Neural progenitor cell (in vitro differentiated cells): ENCODE measurements at regions not wholly inside any gene's neighbourhood (a gene's known extent, or its start where the extent isn't known, plus 50 kb on each side); places are given as distances from the start of the nearest gene placed in this dataset.

Experiments
- CTCF ChIP-seq: fragments of 200-600 bp; sonication (generic); IDR thresholded peaks from 2 replicates; pipeline ENCODE4 v1.5.1; 2017; ENCODE audit warnings: antibody characterized with exemption, mild to moderate bottlenecking
- EZH2 ChIP-seq: fragments of 200-600 bp; sonication (generic); IDR thresholded peaks from 2 replicates; pipeline ENCODE4 v1.6.1; 2017; ENCODE audit warnings: antibody characterized with exemption, mild to moderate bottlenecking, moderate library complexity
- EZH2phosphoT487 ChIP-seq: fragments of 200-600 bp; sonication (generic); IDR thresholded peaks from 2 replicates; pipeline ENCODE4 v1.6.1; 2017; ENCODE audit warnings: antibody characterized with exemption

- TF ChIP-seq CTCF = no peak
- no peak for TF ChIP-seq EZH2
- no peak for TF ChIP-seq EZH2phosphoT487
Measured at GRCh38 chr17:34447406-34447805, 84.4 kb upstream of the CCL1 start.
